ENCODE measurements at regions not wholly inside any gene's neighbourhood (a gene's known extent, or its start where the extent isn't known, plus 50 kb on each side); places are given as distances from the start of the nearest gene placed in this dataset.

- no peak for DNase-seq
Observed at GRCh38 chr3:127139601-127140500, 53.1 kb upstream of the PRR23E start.

- DNase-seq: no peak
Observed at GRCh38 chr3:127140501-127141460, 52.1 kb upstream of the PRR23E start.

GRCh38 chr3:127141921-127142730 is 50.8 kb upstream of the PRR23E start:
- no peak for DNase-seq
